ENCODE measurements at regions not wholly inside any gene's neighbourhood (a gene's known extent, or its start where the extent isn't known, plus 50 kb on each side); places are given as distances from the start of the nearest gene placed in this dataset.
"Not testable (repeated sequence)": the region's sequence is repeated elsewhere in the genome, so short reads cannot be mapped to it uniquely, and the experiment has no call there.

- H3K36me3 ChIP-seq, result no peaks in the 10 kb centered on the region
- no peaks in the 10 kb centered on the region for H3K4me1 ChIP-seq (ENCODE audit: control insufficient read depth in 1 of 2, low read depth in 2 of 2)
- no peak for TF ChIP-seq CTCF (IDR thresholded peaks at IDR 0.05)
- H3K27ac ChIP-seq, result no peak overlapping the region
- no peak for DNase-seq (ENCODE audit: low spot score)
- no peak overlapping the region for H3K4me3 ChIP-seq
- no peak for ATAC-seq (ENCODE audit: insufficient number of reproducible peaks, low FRiP score, low read depth)
- H3K27me3 ChIP-seq (replicated peaks; ENCODE audit: insufficient read depth), result no peaks in the 10 kb centered on the region
- H3K9me3 ChIP-seq, result no peaks in the 10 kb centered on the region
Observed at GRCh38 chr7:9719721-9720120, 1254.0 kb upstream of the PHF14 start.

- H3K9me3 ChIP-seq; DNase-seq (ENCODE audit: low spot score); H3K4me3 ChIP-seq; H3K4me1 ChIP-seq (ENCODE audit: control insufficient read depth in 1 of 2, low read depth in 2 of 2); H3K36me3 ChIP-seq; ATAC-seq (ENCODE audit: insufficient number of reproducible peaks, low FRiP score, low read depth); H3K27ac ChIP-seq; H3K27me3 ChIP-seq (replicated peaks; ENCODE audit: insufficient read depth): not testable (repeated sequence)
Observed at GRCh38 chr7:9725940-9726663, 1247.6 kb upstream of the PHF14 start.

- not testable (repeated sequence) for ATAC-seq (ENCODE audit: insufficient number of reproducible peaks, low FRiP score, low read depth); DNase-seq (ENCODE audit: low spot score); H3K27me3 ChIP-seq (replicated peaks; ENCODE audit: insufficient read depth); H3K9me3 ChIP-seq; H3K4me3 ChIP-seq; H3K27ac ChIP-seq; H3K36me3 ChIP-seq; H3K4me1 ChIP-seq (ENCODE audit: control insufficient read depth in 1 of 2, low read depth in 2 of 2)
Observed at GRCh38 chr7:9726811-9727210, 1246.9 kb upstream of the PHF14 start.

GRCh38 chr7:9727467-9727869 lies 1246.2 kb upstream of the PHF14 start:
- not testable (repeated sequence) for H3K36me3 ChIP-seq; H3K4me1 ChIP-seq (ENCODE audit: control insufficient read depth in 1 of 2, low read depth in 2 of 2); H3K27ac ChIP-seq; H3K4me3 ChIP-seq; H3K27me3 ChIP-seq (replicated peaks; ENCODE audit: insufficient read depth); ATAC-seq (ENCODE audit: insufficient number of reproducible peaks, low FRiP score, low read depth); H3K9me3 ChIP-seq; DNase-seq (ENCODE audit: low spot score)

GRCh38 chr7:9728014-9728657 lies 1245.5 kb upstream of the PHF14 start:
- H3K9me3 ChIP-seq; H3K36me3 ChIP-seq; H3K4me1 ChIP-seq (ENCODE audit: control insufficient read depth in 1 of 2, low read depth in 2 of 2); H3K4me3 ChIP-seq; H3K27ac ChIP-seq; DNase-seq (ENCODE audit: low spot score); ATAC-seq (ENCODE audit: insufficient number of reproducible peaks, low FRiP score, low read depth); H3K27me3 ChIP-seq (replicated peaks; ENCODE audit: insufficient read depth): not testable (repeated sequence)

GRCh38 chr7:9752033-9752432 lies 1221.6 kb upstream of the PHF14 start:
- TF ChIP-seq CTCF (IDR thresholded peaks at IDR 0.05), result no peak
- Histone ChIP-seq H3K4me3 (no peak overlapping the region), H3K4me1 (ENCODE audit: control insufficient read depth in 1 of 2, low read depth in 2 of 2) (no peaks in the 10 kb centered on the region), H3K9me3 (no peaks in the 10 kb centered on the region), H3K27ac (no peak overlapping the region), H3K36me3 (no peaks in the 10 kb centered on the region), H3K27me3 (replicated peaks; ENCODE audit: insufficient read depth) (no peaks in the 10 kb centered on the region)
- DNase-seq (ENCODE audit: low spot score) (no peak), ATAC-seq (ENCODE audit: insufficient number of reproducible peaks, low FRiP score, low read depth) (no peak)

GRCh38 chr7:9761224-9761623 lies 1212.4 kb upstream of the PHF14 start:
- ATAC-seq (ENCODE audit: insufficient number of reproducible peaks, low FRiP score, low read depth) (no peak), DNase-seq (ENCODE audit: low spot score) (no peak)
- no peaks in the 10 kb centered on the region for H3K36me3 ChIP-seq
- TF ChIP-seq CTCF (IDR thresholded peaks at IDR 0.05), result no peak
- no peak overlapping the region for H3K27ac ChIP-seq
- H3K4me3 ChIP-seq, result no peak overlapping the region
- H3K9me3 ChIP-seq, result no peaks in the 10 kb centered on the region
- H3K4me1 ChIP-seq (ENCODE audit: control insufficient read depth in 1 of 2, low read depth in 2 of 2), result no peaks in the 10 kb centered on the region
- H3K27me3 ChIP-seq (replicated peaks; ENCODE audit: insufficient read depth), result no peaks in the 10 kb centered on the region

Data from thoracic aorta (tissue), 2 donors.